ENCODE measurements at regions not wholly inside any gene's neighbourhood (a gene's known extent, or its start where the extent isn't known, plus 50 kb on each side); places are given as distances from the start of the nearest gene placed in this dataset.
"Not testable (repeated sequence)": the region's sequence is repeated elsewhere in the genome, so short reads cannot be mapped to it uniquely, and the experiment has no call there.

DNA sequence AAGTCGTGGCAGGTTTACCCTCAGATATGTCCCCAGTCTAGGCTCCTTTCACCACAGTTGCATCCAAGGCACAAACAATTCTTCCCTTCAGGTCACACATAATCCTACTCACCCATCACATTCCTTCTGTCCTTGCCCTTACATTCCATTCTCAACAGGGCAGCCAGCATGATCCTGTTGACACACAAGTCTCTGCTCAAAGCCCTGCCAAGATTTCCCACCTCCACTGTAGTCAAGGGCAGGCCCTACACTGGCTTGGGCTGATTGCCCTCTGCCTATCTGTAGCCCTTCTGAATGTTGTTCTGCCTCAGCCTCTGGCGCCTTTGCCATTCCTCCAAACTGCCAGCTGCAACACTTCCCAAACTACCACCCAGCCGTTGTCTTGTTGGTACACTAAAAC lies 187.9 kb upstream of the AKR1E2 start:
- no peak for DNase-seq

DNA sequence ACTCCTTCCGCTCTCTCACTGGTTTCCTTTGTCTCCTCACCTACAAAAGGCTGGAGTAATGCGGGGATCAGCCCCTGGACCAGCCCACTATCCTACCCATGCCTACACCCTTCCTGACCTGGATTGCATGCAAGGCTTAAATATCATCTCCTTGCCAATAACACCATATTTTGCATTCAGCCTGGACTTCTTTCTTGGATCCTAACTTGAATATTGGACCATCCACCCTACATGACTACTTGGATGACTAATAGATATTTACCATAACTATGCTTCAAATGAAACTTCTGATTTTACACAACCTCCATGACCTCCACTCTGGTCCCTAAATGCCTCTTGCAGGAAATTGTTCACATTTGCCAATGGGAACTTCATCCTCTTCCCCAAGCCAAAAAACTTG lies 188.3 kb upstream of the AKR1E2 start:
- no peak for DNase-seq

DNA sequence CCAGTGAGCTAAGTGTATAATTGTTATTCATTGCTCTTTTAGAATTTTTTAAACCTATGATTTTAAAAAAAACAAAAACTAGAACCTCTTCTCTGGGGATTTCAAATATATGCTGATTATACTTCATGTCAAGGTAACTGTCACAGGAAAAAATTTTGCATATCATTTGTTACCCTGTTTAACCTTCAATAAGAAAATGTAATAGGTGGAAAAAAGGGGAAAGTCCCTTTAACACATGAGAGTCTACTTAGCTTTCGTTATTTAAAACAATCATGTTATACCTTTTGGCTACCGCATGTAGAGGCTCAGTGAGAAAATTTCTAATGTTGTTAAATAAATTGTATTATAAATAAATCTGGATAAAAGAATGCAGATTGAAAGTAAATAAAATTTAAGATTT lies 190.1 kb upstream of the AKR1E2 start:
- no peak for DNase-seq

DNA sequence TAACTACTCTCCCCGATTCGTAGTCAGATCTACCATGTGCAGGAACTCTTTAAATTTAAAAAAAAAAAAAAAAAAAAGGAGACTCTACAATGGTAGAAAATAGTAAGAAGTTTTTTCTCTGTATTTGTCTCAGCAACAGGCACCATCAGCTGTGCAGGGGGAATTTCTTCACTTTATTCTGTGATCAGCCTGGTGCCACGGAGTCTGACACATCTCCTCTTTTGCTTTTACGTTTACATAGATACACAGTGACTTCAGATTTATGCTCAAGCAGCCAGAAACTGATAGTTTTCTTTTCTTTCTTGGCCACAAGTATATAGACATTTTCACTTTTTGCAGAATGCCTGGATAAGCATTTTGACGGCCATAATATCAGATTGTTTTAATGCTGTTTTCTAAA lies 190.6 kb upstream of the AKR1E2 start:
- DNase-seq = no peak

DNA sequence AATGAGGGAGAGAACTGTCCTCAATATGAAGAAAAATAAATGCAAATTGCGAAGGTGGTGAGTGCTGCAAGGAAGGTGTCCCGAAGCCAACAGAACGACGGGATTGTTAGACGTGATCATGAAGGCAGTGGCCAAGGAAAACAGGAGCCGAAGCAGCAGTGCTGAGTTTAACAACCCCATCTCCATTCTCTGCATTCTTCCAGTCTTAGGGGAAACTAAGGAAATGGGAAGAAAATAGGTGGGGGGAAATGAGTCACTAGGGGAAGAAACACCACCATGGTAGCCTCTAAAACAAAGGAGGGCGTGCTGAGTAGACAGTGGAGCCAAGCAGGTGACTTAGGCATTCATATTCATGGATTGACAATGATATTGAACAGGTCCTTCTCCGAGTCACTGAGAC lies 192.2 kb upstream of the AKR1E2 start:
- DNase-seq = no peak

DNA sequence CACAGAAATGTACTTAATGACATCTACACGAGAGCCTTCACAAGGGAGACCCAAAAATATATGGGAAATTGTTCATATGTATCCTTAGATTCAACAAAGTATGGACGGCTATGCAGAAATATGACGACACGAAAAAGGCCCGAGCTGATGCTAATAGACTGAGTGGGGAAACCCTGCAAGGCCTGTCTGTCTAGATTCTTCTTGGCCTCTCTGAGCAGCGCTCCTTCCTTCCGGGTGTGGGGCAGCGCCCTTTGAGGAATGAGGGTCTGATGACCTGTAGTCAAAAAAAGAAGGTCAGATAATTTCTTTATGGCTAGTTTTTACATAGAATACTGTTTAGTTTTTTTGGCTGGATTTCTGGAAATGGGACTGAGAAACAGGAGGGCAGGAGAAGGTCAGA lies 192.8 kb upstream of the AKR1E2 start:
- no peak for DNase-seq

DNA sequence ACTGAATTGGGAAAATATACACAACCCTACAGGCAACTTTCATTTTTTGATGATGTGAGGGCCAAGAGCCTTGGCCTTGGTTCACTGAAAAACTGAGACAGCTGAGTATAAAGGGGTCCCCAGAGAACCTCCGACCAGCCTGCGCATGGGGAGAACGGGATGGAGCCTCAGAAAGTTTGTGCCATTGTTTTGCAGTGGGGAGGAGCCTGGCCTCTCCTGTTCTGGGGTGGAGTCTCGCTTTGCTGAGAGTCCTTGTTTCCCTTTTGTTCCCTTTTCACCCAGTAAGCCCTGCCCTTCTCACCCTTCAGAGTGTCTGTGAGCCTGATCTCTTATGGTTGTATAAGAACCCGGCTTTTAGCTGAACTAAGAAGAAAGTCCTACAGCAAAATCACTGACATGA lies 193.2 kb upstream of the AKR1E2 start:
- no peak for DNase-seq

DNA sequence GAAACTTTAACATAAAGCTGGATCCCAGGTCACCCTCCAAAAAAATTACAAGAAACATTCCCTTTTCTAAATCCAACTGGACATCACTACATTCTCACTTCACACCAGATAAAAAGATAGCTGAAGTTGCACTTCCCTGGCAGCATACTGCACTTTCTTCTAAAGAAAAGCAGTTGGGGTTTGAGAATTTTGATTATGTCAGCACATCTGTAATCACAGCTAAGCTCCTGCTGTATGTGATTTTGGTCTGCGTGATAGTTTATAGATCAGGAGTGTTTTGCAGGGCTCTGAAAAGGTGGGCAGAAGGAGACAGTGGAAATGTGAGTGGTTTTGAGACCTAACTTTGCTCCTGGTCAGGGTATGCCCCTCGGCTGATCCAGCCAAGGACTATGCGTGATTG lies 199.1 kb upstream of the AKR1E2 start:
- no peak for DNase-seq

DNA sequence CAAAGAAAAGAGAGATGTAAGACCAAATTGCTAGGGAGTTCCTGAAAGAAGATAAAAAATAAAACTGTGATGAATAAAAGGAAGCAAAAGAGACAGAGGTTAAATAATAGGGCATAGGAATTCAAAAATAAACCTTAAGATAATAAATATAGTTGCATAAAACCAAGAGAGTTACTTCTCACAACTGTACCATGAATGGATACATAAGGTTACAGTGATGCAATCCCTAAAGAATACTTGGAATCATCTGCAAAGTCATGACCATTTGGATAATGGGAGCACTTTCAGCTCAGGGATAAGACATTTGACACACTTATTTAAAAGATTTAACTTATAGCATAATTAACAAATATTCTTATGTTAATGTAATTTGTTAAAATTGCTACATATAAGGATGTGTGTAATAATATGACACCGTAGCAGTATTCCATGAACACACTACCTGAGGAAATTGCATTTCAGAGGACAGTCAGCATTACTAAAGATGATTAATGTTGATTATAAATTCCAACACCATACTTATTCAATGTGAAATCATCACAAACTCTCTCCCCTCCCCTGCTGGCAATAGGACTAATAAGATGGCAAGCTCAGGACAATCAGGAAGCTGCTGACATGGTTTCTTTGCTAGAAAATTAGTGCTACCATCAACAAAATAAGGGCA lies 202.1 kb upstream of the AKR1E2 start:
- no peak for DNase-seq

DNA sequence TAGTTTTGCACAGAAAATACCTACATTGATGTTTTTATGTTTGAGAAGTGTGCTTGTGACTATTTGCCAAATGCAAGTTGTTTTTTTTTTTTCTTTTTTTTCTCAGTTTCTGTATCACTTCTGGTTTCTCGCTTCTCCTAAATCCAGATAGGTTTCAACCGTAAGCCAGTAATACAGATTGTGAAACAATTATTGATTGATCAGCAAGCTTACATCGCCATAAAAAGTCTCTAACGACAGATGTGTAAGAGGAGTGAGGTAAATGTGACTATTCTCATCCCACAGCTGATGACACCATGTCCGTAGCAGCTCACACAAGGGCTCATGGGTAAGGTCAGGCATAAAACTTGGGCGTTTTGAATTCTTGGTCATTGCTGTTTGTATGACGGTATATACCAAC lies 202.8 kb upstream of the AKR1E2 start:
- no peak for DNase-seq

DNA sequence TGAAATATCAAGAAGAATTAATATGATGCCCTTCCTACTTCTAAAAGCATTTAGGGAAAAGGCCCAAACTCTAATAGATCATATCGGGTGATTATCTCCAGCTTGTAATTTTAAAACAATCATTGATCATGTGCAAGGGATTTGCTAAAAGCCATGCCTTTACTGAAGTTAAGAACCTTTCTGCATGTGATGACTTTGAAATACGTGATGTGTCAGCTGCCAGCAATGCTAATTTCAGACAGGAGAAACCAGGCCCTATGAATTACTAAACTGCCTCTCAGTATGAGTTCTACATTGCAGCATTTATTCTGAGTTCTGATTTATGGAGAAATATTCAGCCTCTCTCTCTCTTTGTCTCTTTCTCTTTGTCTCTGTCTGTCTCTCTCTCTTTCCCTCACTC lies 203.6 kb upstream of the AKR1E2 start:
- DNase-seq = no peak

DNA sequence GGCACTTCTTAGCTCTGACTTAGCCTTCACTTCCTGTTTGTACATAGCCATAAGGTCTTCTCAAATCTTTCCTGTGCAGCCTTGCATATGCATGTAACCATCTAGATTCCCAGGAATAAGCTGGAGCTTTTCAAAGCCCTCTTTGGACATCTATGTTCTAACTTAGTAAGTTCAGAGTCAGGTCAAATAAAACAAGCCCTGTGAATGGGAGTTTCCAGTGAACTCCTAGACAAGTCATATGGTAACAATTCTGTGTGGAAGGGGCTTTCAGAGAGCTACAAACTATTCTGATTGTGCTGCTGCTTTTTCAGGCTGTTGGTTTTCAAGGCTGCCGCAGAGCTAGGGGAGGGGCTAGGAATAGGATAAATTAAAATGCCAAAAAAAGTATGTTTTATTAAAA lies 208.4 kb upstream of the AKR1E2 start:
- no peak for DNase-seq

DNA sequence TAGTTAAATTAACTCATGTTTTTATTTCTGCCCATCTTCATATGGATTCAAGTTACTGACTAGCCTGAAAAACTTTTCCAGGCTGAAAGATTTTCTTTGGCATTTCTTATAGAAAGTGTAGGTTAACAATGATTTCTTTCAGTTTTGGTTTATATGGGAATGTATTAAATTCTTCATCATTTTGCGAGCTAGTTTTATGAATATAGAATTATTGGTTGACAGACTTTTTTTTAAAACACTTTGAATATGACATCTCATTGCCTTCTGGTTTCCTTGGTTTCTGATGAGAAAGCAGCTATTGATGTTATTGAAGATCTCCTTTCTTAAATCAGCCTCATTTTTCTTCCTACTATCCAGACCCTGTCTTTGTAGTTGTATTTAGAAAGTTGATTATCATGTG lies 211.0 kb upstream of the AKR1E2 start:
- no peak for DNase-seq

DNA sequence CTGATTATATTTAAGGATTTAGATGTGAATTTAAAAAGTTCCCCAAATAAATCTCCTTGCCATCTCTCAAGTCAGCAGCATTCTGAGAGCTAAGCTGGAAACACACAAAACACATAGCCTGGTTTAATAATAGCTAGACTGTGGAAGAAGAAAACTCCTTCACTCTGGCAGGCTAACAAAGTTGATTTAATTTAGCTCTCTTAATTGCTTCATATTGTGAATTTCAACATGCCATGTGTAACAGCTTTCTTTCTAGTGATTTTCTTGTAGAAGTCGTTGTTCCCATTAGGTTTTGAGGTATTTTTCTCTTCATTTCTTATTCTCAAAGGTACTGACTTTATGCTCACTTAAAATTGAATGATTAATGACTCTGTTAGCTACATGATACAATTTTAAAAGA lies 216.8 kb upstream of the AKR1E2 start:
- DNase-seq = no peak

DNA sequence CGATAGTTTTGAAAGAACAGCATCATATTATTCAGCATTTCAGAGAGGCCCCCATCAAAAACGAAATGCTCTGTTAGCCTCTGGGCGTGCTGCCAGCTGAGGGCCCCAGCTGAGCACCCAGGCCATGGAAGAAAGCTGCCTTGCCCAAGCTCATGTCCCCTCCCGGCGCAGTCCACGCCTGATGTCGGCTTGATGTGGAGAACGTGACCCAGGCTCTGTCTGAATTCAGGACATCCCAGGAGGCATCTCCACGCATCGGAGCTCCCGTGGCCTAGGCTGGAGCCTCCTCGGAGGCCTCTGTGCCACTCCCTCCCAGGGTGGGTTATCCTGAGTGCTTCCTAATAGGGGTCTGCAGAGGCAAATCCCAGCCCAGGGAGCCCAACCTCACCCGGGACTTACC lies 218.3 kb upstream of the AKR1E2 start:
- DNase-seq = no peak

DNA sequence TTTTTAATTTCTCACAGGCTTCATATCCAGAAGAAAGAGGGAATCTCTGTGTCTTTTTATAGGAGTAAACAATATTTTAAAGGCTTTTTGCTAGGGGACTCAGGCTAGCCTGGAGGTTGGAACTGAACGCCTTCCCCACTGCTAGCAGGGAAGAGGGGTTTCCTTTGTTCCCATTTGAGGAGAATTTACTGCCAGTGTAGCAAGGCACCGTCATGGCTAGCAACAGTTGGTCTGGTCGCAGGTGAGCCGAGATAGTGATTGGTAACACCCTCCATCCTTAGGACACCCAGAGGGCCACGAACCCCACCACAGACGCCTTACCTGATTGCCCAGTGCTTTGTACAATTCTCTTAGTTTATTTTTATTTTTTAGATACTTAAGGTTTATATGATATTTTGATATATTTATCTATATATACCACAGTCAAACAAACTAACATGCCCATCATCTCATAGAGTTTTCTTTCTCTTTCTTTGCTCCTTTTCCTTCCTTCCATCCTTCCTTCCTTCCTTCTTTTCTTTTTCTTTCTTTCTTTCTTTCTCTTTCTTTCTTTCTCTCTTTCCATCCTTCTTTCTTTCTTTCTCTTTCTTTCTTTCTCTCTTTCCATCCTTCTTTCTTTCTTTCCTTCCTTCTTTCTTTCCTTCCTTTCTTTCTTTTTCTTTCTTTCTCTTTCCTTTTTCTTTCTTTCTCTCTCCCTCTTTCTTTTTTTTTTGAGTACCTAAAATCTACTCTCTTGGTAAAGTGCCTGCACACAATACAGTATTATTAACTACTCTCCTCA lies 219.0 kb upstream of the AKR1E2 start:
- no peak for DNase-seq

DNA sequence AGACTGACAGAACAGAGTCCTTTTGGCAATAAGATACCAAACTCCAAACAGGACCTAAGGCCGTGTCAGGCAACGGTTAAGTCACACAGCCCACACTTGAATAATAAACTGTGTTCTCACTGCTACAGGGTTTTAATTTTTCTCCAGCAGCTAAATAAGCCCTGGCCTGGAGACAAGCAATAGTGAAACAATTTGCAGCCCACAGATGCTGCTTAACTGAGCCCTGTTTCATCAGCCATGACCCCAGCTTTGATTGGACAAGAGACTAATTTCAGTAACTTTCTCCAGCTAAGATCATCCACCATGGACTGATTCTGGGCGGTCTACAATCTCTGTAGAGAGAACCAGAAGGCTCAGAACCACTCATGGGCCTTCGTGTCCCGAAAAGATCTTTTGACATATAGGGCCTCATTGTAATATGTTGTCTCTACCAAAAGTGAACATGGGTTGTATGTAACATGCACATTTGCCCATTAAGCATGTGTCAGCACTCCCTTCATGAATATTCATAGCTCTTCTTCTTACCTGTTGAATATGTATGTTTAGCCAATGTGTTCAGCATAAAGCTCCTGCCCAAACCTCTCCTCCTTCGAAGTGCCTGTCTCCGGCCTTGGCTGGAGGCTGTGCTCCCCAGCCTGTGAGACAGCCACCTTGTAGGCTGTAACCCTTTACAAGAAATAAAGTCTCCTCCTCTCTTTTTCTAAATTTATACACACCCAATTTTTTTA lies 223.1 kb upstream of the AKR1E2 start:
- no peak for DNase-seq

DNA sequence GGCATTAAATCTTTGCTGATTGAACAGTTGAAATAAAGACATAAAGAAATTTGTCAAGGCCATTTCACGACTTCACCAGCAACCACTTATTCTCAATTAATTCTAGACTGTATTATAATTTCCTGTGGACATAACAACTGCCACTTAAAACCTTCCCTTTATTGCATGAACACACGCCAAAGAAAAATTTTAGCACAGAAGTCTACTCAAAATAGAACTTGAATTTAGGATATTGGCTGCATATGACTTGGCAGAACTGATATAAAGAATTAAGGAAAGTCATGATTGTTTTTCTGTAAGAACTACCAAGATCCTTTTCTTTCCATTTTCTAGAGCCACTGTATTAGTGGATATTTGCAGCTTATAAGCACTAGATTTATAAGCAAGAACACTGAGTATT lies 226.5 kb upstream of the AKR1E2 start:
- DNase-seq = no peak

DNA sequence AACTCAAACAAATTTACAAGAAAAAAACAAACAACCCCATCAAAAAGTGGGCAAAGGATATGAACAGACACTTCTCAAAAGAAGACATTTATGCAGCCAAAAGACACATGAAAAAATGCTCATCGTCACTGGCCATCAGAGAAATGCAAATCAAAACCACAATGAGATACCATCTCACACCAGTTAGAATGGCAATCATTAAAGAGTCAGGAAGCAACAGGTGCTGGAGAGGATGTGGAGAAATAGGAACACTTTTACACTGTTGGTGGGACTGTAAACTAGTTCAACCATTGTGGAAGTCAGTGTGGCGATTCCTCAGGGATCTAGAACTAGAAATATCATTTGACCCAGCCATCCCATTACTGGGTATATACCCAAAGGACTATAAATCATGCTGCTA lies 228.1 kb upstream of the AKR1E2 start:
- DNase-seq = not testable (repeated sequence)

DNA sequence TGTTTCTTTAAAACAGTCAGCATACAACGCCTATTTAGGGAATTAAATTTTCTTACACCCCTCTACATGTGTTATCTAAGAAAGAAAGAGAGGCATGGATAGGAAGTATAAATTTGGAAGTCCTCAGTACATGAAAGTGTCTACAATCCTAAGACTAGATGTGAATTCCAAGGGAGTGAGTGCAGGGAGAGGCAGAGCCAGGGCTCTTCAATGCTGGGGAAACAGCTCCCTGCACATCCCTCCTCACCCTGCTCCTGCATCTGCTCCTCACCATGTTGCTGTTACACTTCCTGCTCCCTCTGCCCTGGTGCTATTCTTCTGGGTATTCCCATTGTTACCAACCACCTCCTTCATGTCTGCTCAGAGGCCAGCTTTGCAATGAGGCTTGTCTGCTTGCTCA lies 229.1 kb upstream of the AKR1E2 start:
- no peak for DNase-seq

DNA sequence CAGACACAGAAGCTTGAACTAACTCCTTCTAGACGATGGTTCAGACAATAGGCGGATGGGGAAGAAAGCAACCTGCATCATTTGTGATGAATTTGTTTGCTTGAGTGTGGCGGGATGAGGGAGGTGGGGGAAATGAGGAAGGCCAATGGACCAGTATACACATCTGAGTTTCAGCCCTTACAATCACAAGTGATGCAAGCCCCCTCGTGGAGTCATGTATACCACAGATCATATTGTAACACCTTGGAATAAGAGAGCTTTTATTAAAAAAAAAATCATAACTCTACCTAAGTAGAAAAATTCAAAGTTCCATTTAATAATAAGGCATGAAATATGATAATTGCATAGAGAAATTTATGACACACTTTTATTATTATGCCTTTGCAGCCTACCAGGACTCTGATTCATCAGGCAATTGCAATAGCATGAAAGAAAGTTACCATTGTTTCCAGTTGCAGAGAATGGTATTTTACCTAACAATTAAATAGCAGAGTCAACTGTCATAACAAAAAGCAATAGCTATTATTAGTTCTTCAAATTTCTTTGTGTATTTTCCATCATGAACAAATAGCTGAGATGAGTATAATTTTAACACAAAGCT lies 230.2 kb upstream of the AKR1E2 start:
- no peak for DNase-seq

DNA sequence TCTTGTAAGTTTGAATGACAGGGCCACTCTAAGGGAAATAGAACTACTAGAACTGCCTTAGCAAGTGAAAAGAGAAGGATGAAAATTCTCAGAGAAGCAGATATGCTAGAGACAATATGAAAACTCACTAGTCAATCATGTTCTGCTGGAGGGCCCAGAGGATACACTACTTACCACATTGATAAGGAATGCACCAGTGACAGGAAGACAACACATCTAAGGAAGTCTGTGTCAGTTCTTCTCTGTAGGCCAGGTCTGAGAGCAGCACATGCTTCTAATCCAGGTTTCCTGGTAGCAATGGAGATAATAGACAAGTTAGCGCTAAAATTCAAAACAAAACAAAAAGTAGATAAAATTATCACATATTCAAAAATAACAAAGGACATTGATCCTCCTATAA lies 235.2 kb upstream of the AKR1E2 start:
- DNase-seq = no peak

DNA sequence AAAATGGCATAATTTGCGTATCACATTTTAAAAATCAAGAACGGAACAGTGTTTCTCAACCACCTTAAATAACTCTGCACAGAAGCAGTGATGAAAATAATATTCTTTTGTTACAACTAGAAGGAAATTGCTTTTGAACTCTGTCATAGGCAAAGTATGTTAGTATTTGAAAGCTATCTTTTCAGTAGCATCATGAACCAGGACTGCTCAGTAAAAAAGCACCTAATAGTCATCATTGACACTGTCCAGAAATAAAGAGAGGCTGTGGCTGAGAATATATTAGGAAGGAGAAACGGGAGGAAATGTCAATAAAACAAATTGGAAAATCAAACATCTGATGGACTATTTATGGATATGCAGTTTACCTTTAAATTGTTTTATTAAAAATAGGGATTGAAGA lies 237.2 kb upstream of the AKR1E2 start:
- no peak for DNase-seq

Measured in muscle of back (tissue), 3 donors.